Vagina (tissue), 2 donors: ENCODE measurements at regions not wholly inside any gene's neighbourhood (a gene's known extent, or its start where the extent isn't known, plus 50 kb on each side); places are given as distances from the start of the nearest gene placed in this dataset.

ENCODE experiments used
- DNase-seq, 2 donors: peaks; one replicate each; pipeline ENCODE4 v3.0.0-alpha.2; 2017; ENCODE audit errors: extremely low spot score in 2 of 2
- H3K27ac ChIP-seq: fragments of 200-600 bp; sonication (generic); one replicate; pipeline ENCODE4 v1.5.1; 2019
- H3K27me3 ChIP-seq: fragments of 200-600 bp; sonication (generic); one replicate; pipeline ENCODE4 v1.5.1; 2019
- H3K36me3 ChIP-seq, 2 donors: fragments of 200-600 bp; sonication (generic); one replicate each; pipeline ENCODE4 v1.5.1; 2017 to 2019
- H3K4me1 ChIP-seq: fragments of 200-600 bp; sonication (generic); one replicate; pipeline ENCODE4 v1.5.1; 2019
- H3K4me3 ChIP-seq, 2 donors: fragments of 200-600 bp; sonication (generic); 1 replicate in 1 of 2; 2 replicates in 1 of 2; pipeline ENCODE4 v1.5.1; 2016 to 2019
- H3K9me3 ChIP-seq: fragments of 200-600 bp; sonication (generic); one replicate; pipeline ENCODE4 v1.5.1; 2019
- CTCF ChIP-seq, 3 experiments: fragments of 450-650 bp in 2 of 3; fragments of 200-600 bp in 1 of 3; sonication (generic) in 1 of 3; IDR thresholded peaks; one replicate each; pipeline ENCODE4 v1.5.1; 2017 to 2019; ENCODE audit warnings: antibody characterized with exemption in 3 of 3, mild to moderate bottlenecking in 2 of 3, moderate library complexity in 2 of 3
- POLR2A ChIP-seq, 2 donors: fragments of 450-650 bp; IDR thresholded peaks; one replicate each; pipeline ENCODE4 v1.6.1; 2017; ENCODE audit warnings: antibody characterized with exemption in 2 of 2, mild to moderate bottlenecking in 2 of 2, moderate library complexity in 2 of 2
- POLR2AphosphoS5 ChIP-seq, 2 donors: sonication (generic); formaldehyde crosslinking; IDR thresholded peaks; one replicate each; pipeline ENCODE4 v1.9.0; 2017; ENCODE audit warnings: antibody characterized with exemption in 2 of 2, mild to moderate bottlenecking in 2 of 2, low read depth in 1 of 2; ENCODE audit not compliant: insufficient read depth in 1 of 2
- intact Hi-C: fragments of 100-400 bp; cut with DNase I; formaldehyde crosslinking; loops from one replicate; pipeline ENCODE4 v1.15.1; 2023

GRCh38 chr12:13375583-13376345 is 179.2 kb downstream of the EMP1 start:
- Histone ChIP-seq H3K27me3 (no peaks in the 10 kb centered on the region), H3K4me1 (no peaks in the 10 kb centered on the region), H3K36me3 (no peaks in the 10 kb centered on the region), H3K4me3 (no peak overlapping the region), H3K9me3 (no peaks in the 10 kb centered on the region), H3K27ac (no peak overlapping the region)
- TF ChIP-seq POLR2A (IDR thresholded peaks at IDR 0.05) (no peak), CTCF (IDR thresholded peaks at IDR 0.05) (no peak), POLR2AphosphoS5 (IDR thresholded peaks at IDR 0.05; ENCODE audit: insufficient read depth in 1 of 2, low read depth in 1 of 2) (no peak)
- intact Hi-C loops: no loop called here
- DNase-seq: peak in 1 of 2 donors; percentile 25

GRCh38 chr12:13374793-13375192 is 178.3 kb downstream of the EMP1 start:
- Histone ChIP-seq H3K4me1 (no peaks in the 10 kb centered on the region), H3K4me3 (no peak overlapping the region), H3K27ac (no peak overlapping the region), H3K36me3 (no peaks in the 10 kb centered on the region), H3K27me3 (no peaks in the 10 kb centered on the region), H3K9me3 (no peaks in the 10 kb centered on the region)
- TF ChIP-seq POLR2A (IDR thresholded peaks at IDR 0.05): no peak
- no peak for TF ChIP-seq POLR2AphosphoS5 (IDR thresholded peaks at IDR 0.05; ENCODE audit: insufficient read depth in 1 of 2, low read depth in 1 of 2)
- TF ChIP-seq CTCF (IDR thresholded peaks at IDR 0.05): no peak
- intact Hi-C loops: no loop called here
- DNase-seq: peak in 1 of 2 donors; percentile 64

GRCh38 chr12:13373803-13374202 is 177.3 kb downstream of the EMP1 start:
- TF ChIP-seq POLR2A (IDR thresholded peaks at IDR 0.05) (no peak), POLR2AphosphoS5 (IDR thresholded peaks at IDR 0.05; ENCODE audit: insufficient read depth in 1 of 2, low read depth in 1 of 2) (no peak), CTCF (IDR thresholded peaks at IDR 0.05) (no peak)
- Histone ChIP-seq H3K27me3 (no peaks in the 10 kb centered on the region), H3K36me3 (no peaks in the 10 kb centered on the region), H3K4me3 (no peak overlapping the region), H3K9me3 (no peaks in the 10 kb centered on the region), H3K27ac (no peak overlapping the region), H3K4me1 (no peaks in the 10 kb centered on the region)
- DNase-seq: no peak
- intact Hi-C loops: no loop called here

GRCh38 chr12:13373131-13373530 is 176.6 kb downstream of the EMP1 start:
- no peaks in the 10 kb centered on the region for H3K36me3 ChIP-seq
- no peaks in the 10 kb centered on the region for H3K27me3 ChIP-seq
- H3K27ac ChIP-seq: no peak overlapping the region
- no peaks in the 10 kb centered on the region for H3K9me3 ChIP-seq
- H3K4me3 ChIP-seq: no peak overlapping the region
- intact Hi-C loops: no loop called here
- H3K4me1 ChIP-seq: no peaks in the 10 kb centered on the region
- TF ChIP-seq POLR2A (IDR thresholded peaks at IDR 0.05) (no peak), CTCF (IDR thresholded peaks at IDR 0.05) (no peak), POLR2AphosphoS5 (IDR thresholded peaks at IDR 0.05; ENCODE audit: insufficient read depth in 1 of 2, low read depth in 1 of 2) (no peak)
- no peak for DNase-seq

GRCh38 chr12:13372386-13372785 is 175.9 kb downstream of the EMP1 start:
- Histone ChIP-seq H3K4me1 (no peaks in the 10 kb centered on the region), H3K9me3 (no peaks in the 10 kb centered on the region), H3K4me3 (no peak overlapping the region), H3K36me3 (no peaks in the 10 kb centered on the region), H3K27ac (no peak overlapping the region), H3K27me3 (no peaks in the 10 kb centered on the region)
- DNase-seq: no peak
- intact Hi-C loops: no loop called here
- TF ChIP-seq POLR2AphosphoS5 (IDR thresholded peaks at IDR 0.05; ENCODE audit: insufficient read depth in 1 of 2, low read depth in 1 of 2) (no peak), POLR2A (IDR thresholded peaks at IDR 0.05) (no peak)
